NCI-H2081 treated with DMSO at 0.1 percent for 48 hours (cell line): ENCODE measurements at regions not wholly inside any gene's neighbourhood (a gene's known extent, or its start where the extent isn't known, plus 50 kb on each side); places are given as distances from the start of the nearest gene placed in this dataset.

Experiments
- DNase-seq: peaks from one replicate; lab custom pipeline; 2025; lab: John Stamatoyannopoulos, UW

- no peak for DNase-seq
Observed at GRCh38 chr15:62913246-62913645, 129.3 kb upstream of the TPM1 start.

GRCh38 chr15:62914461-62915079 is 128.0 kb upstream of the TPM1 start:
- DNase-seq: no peak

- DNase-seq: no peak
Observed at GRCh38 chr15:62920682-62921502, 121.7 kb upstream of the TPM1 start.

- DNase-seq: no peak
Observed at GRCh38 chr15:62922514-62922913, 120.0 kb upstream of the TPM1 start.

DNA sequence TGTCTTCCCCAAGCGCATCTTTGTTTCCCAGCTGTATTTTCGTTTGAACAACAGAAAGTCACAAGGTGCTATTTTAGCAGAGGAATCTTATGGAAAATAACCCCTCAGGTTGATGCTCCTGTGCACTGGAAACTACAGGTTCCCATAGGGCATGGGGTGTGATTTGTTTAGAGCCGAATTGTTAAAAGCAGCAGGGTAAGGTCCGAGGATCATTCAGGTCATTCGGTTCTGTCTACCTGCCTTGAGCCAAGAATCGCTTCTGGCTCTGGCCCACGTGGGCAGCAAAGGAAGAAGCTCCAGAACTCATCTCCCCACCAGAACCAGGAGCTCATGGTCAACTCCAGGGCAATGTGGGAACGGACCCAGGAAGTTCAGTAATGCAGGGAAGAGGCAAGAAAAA is 116.7 kb upstream of the TPM1 start:
- no peak for DNase-seq

DNA sequence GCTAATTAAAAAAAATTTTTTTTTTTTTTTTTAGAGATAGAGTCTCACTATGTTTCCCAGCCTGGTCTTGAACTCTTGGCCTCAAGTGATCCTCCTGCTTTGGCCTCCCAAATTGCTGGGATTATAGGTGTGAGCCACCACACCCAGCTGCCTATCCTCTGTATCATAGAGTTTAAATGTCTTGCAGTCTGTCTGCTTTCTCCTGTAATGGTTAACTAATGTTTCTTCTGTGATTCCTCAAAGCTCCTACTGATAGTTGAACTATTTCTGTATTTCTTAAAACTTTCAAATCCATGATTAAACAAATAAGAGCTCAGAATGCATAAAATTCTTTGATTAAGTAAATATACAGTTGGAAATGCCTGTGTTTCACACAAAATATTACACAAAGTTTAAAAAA is 115.4 kb upstream of the TPM1 start:
- DNase-seq: no peak

- no peak for DNase-seq
Observed at GRCh38 chr15:62927836-62928235, 114.7 kb upstream of the TPM1 start.

GRCh38 chr15:62928242-62928999 is 114.1 kb upstream of the TPM1 start:
- DNase-seq: no peak

- DNase-seq: no peak
Observed at GRCh38 chr15:62929000-62929357, 113.6 kb upstream of the TPM1 start.

DNA sequence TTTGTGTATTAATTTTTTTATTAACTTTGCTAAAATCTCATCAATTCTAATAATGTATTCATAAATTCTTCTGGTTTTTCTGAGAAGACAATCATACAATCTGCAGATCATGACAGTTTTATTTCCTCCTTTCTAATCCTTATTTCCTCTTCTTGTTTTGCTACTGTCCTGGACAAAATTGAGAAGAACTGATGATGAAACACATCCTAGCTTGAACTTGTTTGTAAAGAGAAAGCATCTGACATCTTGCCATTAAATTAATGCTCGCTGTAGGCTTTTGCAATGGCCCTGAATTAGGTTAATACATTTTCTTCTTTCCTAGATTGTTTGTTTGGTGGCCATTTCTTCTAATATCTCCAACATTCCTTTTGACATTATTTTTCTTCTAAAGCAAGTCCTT is 110.9 kb upstream of the TPM1 start:
- DNase-seq: no peak

DNA sequence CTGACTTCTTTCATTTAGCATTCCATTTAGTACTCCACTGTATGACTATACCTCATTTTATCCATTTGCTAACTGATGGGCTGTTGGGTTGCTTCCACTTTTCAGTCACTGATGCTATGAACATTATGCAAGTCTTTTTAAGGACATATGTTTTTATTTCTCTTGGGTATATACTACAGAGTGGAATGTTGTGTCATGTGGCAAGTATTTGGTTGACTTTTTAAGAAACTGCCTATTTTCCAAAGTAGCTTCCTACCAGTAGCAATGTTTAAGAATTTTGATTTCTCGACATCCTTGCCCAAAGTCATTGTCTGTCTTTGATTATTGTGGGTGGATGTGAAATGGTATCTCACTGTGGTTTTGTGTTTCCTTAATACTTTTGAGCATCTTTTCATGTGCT is 110.1 kb upstream of the TPM1 start:
- no peak for DNase-seq

- no peak for DNase-seq
Observed at GRCh38 chr15:62933386-62933785, 109.2 kb upstream of the TPM1 start.

GRCh38 chr15:62934236-62934971 is 108.1 kb upstream of the TPM1 start:
- no peak for DNase-seq

GRCh38 chr15:62935300-62936081 is 107.1 kb upstream of the TPM1 start:
- no peak for DNase-seq

DNA sequence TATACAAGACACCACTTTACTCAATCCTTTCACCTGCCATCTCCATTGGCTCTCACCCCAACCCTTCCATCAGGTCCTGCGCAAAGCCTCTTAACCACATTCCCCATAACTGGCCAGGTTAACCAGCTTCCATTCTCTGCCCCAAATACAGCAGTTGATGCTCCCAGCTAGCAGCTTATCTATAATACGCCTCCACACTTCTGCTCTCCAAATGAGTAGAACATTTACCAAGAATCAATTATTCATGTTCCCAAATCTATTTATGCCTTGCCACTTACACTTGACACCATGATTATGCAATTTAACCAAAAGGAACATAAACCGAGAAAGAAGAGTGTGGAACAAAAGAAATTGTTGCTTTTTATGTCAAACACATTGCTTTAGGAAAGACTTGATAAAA is 103.7 kb upstream of the TPM1 start:
- no peak for DNase-seq

DNA sequence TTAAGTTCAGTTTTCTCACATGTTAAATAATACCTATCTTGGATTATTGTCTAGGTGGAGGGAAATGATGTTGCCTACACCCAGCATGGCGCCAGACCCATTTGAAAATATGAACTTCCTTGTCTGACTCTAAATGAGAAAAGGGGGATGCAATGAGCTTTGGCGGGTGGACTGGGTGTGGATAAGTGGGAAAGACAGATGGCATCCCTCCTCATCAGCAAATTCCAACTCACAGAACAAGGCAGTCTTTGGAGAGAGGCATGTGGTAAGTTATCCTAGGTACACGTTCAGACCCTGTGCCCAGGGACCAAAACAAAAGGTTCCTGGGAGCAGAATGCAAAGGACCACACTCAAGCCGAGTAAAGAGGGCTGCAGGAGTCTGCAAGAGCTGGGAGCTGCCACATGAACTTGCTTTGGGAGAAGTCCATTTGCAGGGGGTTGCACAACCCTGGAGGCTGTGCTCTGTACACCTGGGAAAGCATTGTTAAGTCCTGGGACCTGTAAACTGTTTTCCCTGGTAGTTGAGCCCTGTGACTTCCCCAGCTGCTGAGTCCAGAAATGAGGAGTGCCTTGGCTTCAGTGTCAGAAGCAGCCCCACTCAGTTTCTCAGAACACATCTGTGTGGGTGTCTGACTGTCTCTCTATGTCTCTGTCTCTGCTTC is 102.3 kb upstream of the TPM1 start:
- DNase-seq: no peak

DNA sequence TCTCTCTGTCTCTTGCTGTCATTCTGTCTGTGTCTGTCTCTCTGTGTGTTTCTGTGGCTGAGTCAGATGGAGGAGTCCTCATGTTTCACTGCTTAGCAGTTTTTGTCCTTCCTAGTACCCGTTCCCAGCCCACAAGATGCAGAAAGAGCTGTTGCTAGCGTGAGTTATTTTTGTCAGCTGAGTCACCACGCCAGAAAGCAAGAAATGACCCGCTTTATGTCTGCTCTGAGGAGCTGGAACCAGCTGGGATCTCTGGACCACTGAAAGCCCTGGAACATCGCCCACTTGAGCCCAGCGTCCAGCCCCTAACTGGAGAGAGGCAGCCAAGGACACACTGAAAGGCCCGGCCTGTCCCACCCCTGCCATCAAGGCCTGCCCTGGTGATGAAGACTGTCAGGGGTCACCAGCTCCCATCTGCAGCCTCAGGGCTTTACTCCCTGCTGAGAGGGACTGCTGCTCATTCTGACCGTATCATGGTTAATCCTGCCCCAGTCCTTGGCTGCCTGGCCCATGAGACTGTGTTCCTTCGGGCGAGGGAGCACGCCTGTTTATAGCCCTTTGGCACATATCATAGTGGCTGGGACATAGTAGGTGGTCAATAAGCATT is 101.7 kb upstream of the TPM1 start:
- no peak for DNase-seq

DNA sequence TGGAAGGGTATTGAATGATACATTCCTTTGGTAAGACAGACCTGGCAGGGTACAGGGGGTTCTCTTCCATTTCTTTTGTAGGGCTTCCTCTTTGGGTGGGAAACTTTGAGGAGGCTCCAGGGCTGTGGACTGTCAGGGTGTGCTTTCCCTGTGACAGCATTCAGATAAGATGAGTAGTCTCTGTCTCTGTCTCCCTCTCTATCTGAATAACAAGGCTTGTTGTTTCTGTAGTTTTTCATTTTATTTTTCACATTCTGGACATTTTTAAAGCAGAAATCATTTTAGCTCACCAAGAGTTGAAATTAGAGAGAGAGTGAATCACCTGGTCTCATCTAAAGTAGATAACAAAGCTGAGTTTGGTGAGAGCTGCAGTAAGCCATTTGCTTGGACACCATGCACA is 100.8 kb upstream of the TPM1 start:
- no peak for DNase-seq

GRCh38 chr15:62942428-62942827 is 100.1 kb upstream of the TPM1 start:
- no peak for DNase-seq

GRCh38 chr15:62945063-62945462 is 97.5 kb upstream of the TPM1 start:
- DNase-seq: no peak

DNA sequence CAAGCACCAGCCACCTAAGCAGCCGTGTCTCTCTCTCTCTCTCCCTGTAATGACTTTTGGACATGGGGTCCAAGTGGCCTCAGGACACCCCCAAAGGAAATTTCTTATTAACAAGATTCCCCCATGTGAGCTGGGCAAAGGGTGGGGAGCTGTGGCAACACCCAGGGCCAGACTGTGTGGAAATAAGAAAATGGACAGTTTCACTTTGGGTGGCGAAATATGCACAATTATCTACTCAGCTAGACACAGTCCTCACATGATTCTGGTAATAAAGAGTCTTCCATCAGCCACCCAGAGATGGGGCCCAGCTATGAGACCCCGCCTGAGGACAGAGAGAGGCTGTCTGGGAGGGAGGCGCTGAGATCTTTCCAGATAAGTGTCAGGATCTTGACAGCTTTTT is 96.8 kb upstream of the TPM1 start:
- DNase-seq: no peak
